IMR-90 (cell line): ENCODE measurements at regions not wholly inside any gene's neighbourhood (a gene's known extent, or its start where the extent isn't known, plus 50 kb on each side); places are given as distances from the start of the nearest gene placed in this dataset.

Experiments used
- BHLHE40 ChIP-seq: fragments of 150-350 bp; IDR thresholded peaks from 2 replicates; pipeline ENCODE4 v1.6.1; 2016; ENCODE audit warnings: mild to moderate bottlenecking, low read depth, low read length
- CEBPB ChIP-seq: IDR thresholded peaks from 2 replicates; pipeline ENCODE4 v1.6.1; 2012; ENCODE audit warnings: low read depth, low read length, improper control_type of control experiment
- CHD1 ChIP-seq: IDR thresholded peaks from 2 replicates; pipeline ENCODE4 v1.6.1; 2012; ENCODE audit warnings: low read depth, low read length, improper control_type of control experiment
- CTCF ChIP-seq: conservative IDR thresholded peaks from 2 replicates; pipeline ENCODE4 v1.5.1; 2012; ENCODE audit warnings: mild to moderate bottlenecking, low read depth, low read length, improper control_type of control experiment
- FOS ChIP-seq: fragments of 150-350 bp; IDR thresholded peaks from 2 replicates; pipeline ENCODE4 v1.6.1; 2016; ENCODE audit warnings: low read depth, low read length
- MAZ ChIP-seq: IDR thresholded peaks from 2 replicates; pipeline ENCODE4 v1.6.1; 2012; ENCODE audit warnings: low read depth, mild to moderate bottlenecking, low read length, improper control_type of control experiment, moderate library complexity, borderline replicate concordance
- MXI1 ChIP-seq: IDR thresholded peaks from 2 replicates; pipeline ENCODE4 v1.6.1; 2012; ENCODE audit warnings: low read depth, mild to moderate bottlenecking, low read length, moderate library complexity, borderline replicate concordance
- POLR2A ChIP-seq: IDR thresholded peaks from 2 replicates; pipeline ENCODE4 v1.6.1; 2012; ENCODE audit warnings: mild to moderate bottlenecking, low read depth, low read length
- RCOR1 ChIP-seq: IDR thresholded peaks from 2 replicates; pipeline ENCODE4 v1.6.1; 2012; ENCODE audit warnings: mild to moderate bottlenecking, low read length, improper control_type of control experiment; ENCODE audit not compliant: insufficient replicate concordance
- RFX5 ChIP-seq: IDR thresholded peaks from 2 replicates; pipeline ENCODE4 v1.8.0; 2012; ENCODE audit warnings: low read depth, mild to moderate bottlenecking, low read length, moderate library complexity
- USF2 ChIP-seq: fragments of 150-350 bp; IDR thresholded peaks from 2 replicates; pipeline ENCODE4 v1.6.1; 2017; ENCODE audit warnings: mild to moderate bottlenecking, antibody characterized with exemption, low read length, low read depth

GRCh38 chr15:81851757-81852156 lies 194.1 kb downstream of the MEX3B start:
- TF ChIP-seq CTCF (no peak), USF2 (no peak), POLR2A (no peak), FOS (no peak), MAZ (no peak), MXI1 (no peak), RFX5 (no peak), RCOR1 (no peak), BHLHE40 (no peak), CHD1 (no peak), CEBPB (no peak)
